Osteocyte (in vitro differentiated cells): ENCODE measurements at regions not wholly inside any gene's neighbourhood (a gene's known extent, or its start where the extent isn't known, plus 50 kb on each side); places are given as distances from the start of the nearest gene placed in this dataset.

Experiments used
- DNase-seq: peaks from one replicate; pipeline ENCODE4 v3.0.0; 2021; ENCODE audit warnings: mixed read lengths; ENCODE audit not compliant: unreplicated experiment; ENCODE audit errors: extremely low spot score
- H3K27ac Mint-ChIP-seq: one replicate; pipeline ENCODE4 v1.8.0; 2021; ENCODE audit warnings: mild to moderate bottlenecking, mixed read lengths; ENCODE audit not compliant: unreplicated experiment
- H3K27me3 Mint-ChIP-seq: one replicate; pipeline ENCODE4 v1.8.0; 2021; ENCODE audit warnings: mixed read lengths; ENCODE audit not compliant: unreplicated experiment
- H3K36me3 Mint-ChIP-seq: one replicate; pipeline ENCODE4 v1.8.0; 2021; ENCODE audit warnings: mixed read lengths; ENCODE audit not compliant: unreplicated experiment
- H3K4me1 Mint-ChIP-seq: one replicate; pipeline ENCODE4 v1.8.0; 2021; ENCODE audit warnings: mixed read lengths; ENCODE audit not compliant: unreplicated experiment
- H3K4me3 Mint-ChIP-seq: one replicate; pipeline ENCODE4 v1.8.0; 2021; ENCODE audit warnings: mild to moderate bottlenecking, moderate library complexity, mixed read lengths; ENCODE audit not compliant: unreplicated experiment
- H3K9me3 Mint-ChIP-seq: one replicate; pipeline ENCODE4 v1.8.0; 2021; ENCODE audit warnings: mixed read lengths; ENCODE audit not compliant: unreplicated experiment
- CTCF ChIP-seq: fragments of 200-600 bp; sonication (generic); IDR thresholded peaks from 2 replicates; pipeline ENCODE4 v1.5.0; 2021; ENCODE audit warnings: antibody characterized with exemption, mild to moderate bottlenecking, moderate library complexity

GRCh38 chr17:71037386-71037785 is 868.1 kb downstream of the KCNJ2 start:
- Mint-ChIP-seq H3K4me1 (no peaks in the 10 kb centered on the region), H3K4me3 (no peak overlapping the region), H3K27me3 (peaks cover 5% of the 10 kb centered on the region), H3K27ac (no peak overlapping the region), H3K9me3 (no peaks in the 10 kb centered on the region), H3K36me3 (no peaks in the 10 kb centered on the region)
- DNase-seq: no peak
- TF ChIP-seq CTCF: no peak

GRCh38 chr17:71039391-71039790 is 870.1 kb downstream of the KCNJ2 start:
- H3K36me3 Mint-ChIP-seq: no peaks in the 10 kb centered on the region
- H3K9me3 Mint-ChIP-seq: no peaks in the 10 kb centered on the region
- H3K27ac Mint-ChIP-seq: no peak overlapping the region
- peaks cover 5% of the 10 kb centered on the region for H3K27me3 Mint-ChIP-seq
- no peak overlapping the region for H3K4me3 Mint-ChIP-seq
- no peaks in the 10 kb centered on the region for H3K4me1 Mint-ChIP-seq
- no peak for DNase-seq
- TF ChIP-seq CTCF: no peak

- H3K9me3 Mint-ChIP-seq: no peaks in the 10 kb centered on the region
- no peaks in the 10 kb centered on the region for H3K36me3 Mint-ChIP-seq
- no peaks in the 10 kb centered on the region for H3K27me3 Mint-ChIP-seq
- no peak for TF ChIP-seq CTCF
- no peak for DNase-seq
- H3K27ac Mint-ChIP-seq: peak overlapping the region; percentile 7
- H3K4me1 Mint-ChIP-seq: peaks cover 10% of the 10 kb centered on the region
- no peak overlapping the region for H3K4me3 Mint-ChIP-seq
Observed at GRCh38 chr17:71052971-71053370, 883.6 kb downstream of the KCNJ2 start.

GRCh38 chr17:71055128-71055527 is 885.8 kb downstream of the KCNJ2 start:
- peaks cover 4% of the 10 kb centered on the region for H3K9me3 Mint-ChIP-seq
- no peaks in the 10 kb centered on the region for H3K27me3 Mint-ChIP-seq
- TF ChIP-seq CTCF: no peak
- H3K4me3 Mint-ChIP-seq: no peak overlapping the region
- H3K36me3 Mint-ChIP-seq: no peaks in the 10 kb centered on the region
- H3K27ac Mint-ChIP-seq: no peak overlapping the region
- DNase-seq: no peak
- H3K4me1 Mint-ChIP-seq: peaks cover 12% of the 10 kb centered on the region

GRCh38 chr17:71057448-71057847 is 888.1 kb downstream of the KCNJ2 start:
- Mint-ChIP-seq H3K36me3 (no peaks in the 10 kb centered on the region), H3K4me1 (peaks cover 12% of the 10 kb centered on the region), H3K27ac (no peak overlapping the region), H3K4me3 (no peak overlapping the region), H3K9me3 (peaks cover 9% of the 10 kb centered on the region), H3K27me3 (no peaks in the 10 kb centered on the region)
- TF ChIP-seq CTCF: no peak
- no peak for DNase-seq
